ENCODE measurements at regions not wholly inside any gene's neighbourhood (a gene's known extent, or its start where the extent isn't known, plus 50 kb on each side); places are given as distances from the start of the nearest gene placed in this dataset.

DNA sequence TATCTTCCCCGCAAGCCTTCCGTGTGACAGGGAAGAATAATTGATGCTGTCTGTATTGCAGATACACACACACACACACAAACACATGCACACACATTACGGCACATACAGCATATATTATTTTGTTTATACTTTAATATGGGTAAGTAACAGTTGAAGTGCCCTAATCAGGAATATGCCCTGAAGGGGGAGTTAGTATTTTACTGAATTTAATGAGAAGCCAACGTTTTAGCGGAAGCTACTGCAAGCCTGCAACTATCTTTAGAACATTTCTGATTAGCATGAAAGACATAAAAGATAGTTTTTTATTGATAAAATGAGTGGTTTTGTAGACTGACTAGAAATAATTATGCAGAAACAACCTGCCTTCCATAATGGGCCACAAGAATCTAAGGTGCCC is 296.6 kb upstream of the SLCO3A1 start:
- no peak for TF ChIP-seq CREB1 (IDR thresholded peaks at IDR 0.05; ENCODE audit: low read depth)
- TF ChIP-seq REST (IDR thresholded peaks at IDR 0.05; ENCODE audit: low read depth): no peak
- no peak for TF ChIP-seq RAD21 (IDR thresholded peaks at IDR 0.05; ENCODE audit: low read depth)
- TF ChIP-seq MAX (IDR thresholded peaks at IDR 0.05): no peak
- no peak for TF ChIP-seq ZBTB7A (IDR thresholded peaks at IDR 0.05; ENCODE audit: low read depth)
- TF ChIP-seq TAF1 (IDR thresholded peaks at IDR 0.05; ENCODE audit: low read depth): no peak
- no peak for TF ChIP-seq TEAD4 (IDR thresholded peaks at IDR 0.05)
- no peak for TF ChIP-seq NFIC (IDR thresholded peaks at IDR 0.05)
- TF ChIP-seq YY1 (IDR thresholded peaks at IDR 0.05; ENCODE audit: low read depth): no peak
- no peak for TF ChIP-seq EP300 (IDR thresholded peaks at IDR 0.05; ENCODE audit: borderline replicate concordance)
- no peak for TF ChIP-seq FOXM1 (IDR thresholded peaks at IDR 0.05; ENCODE audit: borderline replicate concordance, low read depth)
- no peak for TF ChIP-seq CEBPB (IDR thresholded peaks at IDR 0.05)
- TF ChIP-seq TCF12 (IDR thresholded peaks at IDR 0.05; ENCODE audit: low read depth): no peak
- no peak for TF ChIP-seq EGR1 (IDR thresholded peaks at IDR 0.05)
